ENCODE measurements at regions not wholly inside any gene's neighbourhood (a gene's known extent, or its start where the extent isn't known, plus 50 kb on each side); places are given as distances from the start of the nearest gene placed in this dataset.
"Not testable (repeated sequence)": the region's sequence is repeated elsewhere in the genome, so short reads cannot be mapped to it uniquely, and the experiment has no call there.

DNA sequence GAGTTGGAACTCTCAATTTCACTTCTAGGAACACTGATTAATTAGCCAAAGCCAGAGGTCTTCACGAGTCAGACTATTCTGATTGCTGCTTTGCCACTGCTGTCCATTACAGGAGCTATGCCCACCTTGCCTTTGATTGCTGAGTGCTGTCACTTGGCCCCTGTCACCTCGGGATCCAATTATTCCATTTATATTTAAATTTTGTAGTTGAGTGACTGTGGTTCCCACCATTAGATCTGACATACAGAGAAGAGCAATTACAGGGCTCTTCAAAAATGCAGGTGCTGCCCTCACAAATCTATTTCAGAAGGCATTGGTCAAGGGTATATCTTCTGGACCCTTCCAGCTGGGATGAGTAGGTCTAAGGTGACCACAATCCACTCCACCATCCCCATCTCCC is 200.8 kb downstream of the GJA1 start:
- not testable (repeated sequence) for DNase-seq (ENCODE audit: low spot score)

DNA sequence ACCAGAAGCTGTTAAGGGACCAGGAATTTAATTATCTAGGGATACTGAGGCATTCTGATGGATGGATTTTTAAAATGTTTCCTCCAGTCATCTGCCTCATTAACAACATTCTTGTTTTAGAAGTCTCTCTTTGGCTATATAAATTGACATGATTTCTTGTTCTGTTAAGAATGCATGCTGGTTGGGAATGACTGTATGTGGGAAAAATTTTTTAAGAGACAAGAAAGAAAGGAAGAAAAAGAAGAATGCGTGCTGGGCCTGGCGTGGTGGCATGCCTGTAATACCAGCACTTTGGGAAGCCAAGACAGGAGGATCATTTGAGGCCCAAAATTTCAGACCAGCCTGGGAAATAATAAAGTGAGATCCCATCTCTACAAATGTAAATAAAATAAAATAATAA is 203.6 kb downstream of the GJA1 start:
- no peak for DNase-seq (ENCODE audit: low spot score)

DNA sequence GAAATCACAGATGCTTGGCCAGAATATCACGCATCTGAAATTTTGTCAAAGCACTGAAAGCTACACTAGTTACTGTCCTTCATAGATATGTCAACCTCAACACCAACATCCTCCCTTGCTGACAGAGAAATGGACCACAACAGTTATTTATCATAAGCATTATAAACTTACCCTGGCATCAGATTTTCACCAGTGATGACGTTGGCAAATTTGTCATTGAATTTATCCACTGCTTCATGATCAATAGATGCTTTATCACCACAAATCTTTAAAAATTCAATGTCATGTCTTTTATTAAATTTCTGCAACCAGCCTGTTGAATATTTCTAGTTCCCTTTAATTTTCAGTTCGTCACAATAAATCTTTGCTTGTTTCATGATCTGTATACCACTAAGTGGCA is 205.7 kb downstream of the GJA1 start:
- DNase-seq (ENCODE audit: low spot score), result no peak

DNA sequence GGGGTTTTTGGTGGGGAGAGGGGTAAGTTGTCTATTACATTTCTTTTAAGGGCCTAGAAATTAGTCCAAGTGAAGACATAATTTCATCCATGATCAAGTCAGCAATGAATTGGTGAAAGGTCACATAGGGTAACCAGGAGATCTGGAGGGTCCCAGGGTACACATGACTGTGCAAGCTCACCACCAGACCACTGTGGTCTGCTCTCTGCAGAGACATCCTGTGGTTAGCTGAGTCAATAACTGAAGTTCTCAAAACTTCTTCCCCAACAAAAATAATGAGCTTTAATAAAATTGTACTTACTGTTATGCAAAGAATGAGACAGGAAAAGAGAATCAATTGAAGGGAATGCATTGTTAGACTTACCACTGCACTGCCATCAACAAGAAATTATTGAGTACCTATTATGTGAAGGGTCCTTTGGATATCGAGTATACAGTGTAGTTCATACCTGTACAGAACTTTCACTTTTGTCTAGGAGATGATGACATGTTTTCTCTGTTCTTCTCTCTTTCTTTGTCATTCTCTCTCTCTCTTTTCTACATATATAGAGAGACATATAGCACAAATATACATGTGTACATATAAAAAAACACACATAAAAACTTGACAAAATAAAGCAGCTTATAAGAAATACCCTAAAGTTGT is 209.8 kb downstream of the GJA1 start:
- DNase-seq (ENCODE audit: low spot score), result no peak

DNA sequence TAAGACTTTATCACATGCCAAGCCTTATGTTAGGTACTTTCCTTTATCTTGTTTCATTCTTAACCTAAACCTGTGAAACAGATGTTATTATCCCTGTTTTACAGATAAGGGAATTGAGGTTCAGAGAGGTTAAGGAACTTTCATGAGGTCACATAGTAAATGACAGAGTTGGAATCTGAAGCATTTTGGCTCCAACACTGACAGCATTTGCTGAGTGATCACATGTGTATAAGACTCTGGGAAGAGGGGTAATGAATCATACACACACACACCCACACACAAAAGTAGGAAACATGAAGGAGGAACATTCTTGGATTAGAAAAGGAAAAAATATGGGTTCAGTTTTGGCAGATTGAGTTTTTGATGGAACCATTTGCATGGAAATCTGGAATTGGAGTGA is 212.5 kb downstream of the GJA1 start:
- DNase-seq (ENCODE audit: low spot score), result no peak

DNA sequence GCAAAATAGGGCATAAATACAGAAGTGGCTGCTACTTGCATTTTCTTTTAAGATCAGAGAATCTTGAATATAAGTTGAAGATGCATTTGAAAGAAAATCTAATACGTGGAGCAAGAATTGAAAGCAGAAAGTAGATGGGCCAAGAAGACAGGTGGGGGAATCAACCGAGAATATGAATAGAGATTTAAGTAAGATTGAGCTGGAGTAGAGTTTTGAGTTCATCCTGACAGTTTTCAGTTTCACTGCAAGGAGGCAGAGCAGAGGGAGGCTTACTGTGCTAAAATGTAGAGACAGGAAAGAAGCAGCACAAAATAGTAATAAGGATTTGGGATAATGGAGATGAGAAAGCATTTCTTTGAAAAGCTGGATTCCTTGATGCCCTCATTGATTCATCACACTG is 214.5 kb downstream of the GJA1 start:
- DNase-seq (ENCODE audit: low spot score), result no peak

DNA sequence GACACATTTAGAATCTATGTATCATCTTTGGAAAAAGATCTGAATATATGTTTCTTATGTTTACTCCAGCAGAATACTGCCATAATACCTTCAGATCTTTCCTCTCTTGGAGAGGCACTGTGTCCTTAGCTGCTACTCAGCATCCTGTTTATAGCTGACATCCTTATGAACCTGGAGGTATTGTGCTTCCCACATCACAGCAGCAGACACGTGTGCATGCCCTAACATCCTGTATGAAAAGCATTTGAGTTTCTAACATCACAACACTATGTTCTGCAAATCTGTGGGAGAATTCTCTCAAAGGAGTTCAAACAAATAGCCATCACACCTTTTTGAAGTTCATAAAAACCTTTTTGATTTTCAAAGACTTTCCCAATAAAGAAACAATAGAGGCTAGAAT is 216.0 kb downstream of the GJA1 start:
- DNase-seq (ENCODE audit: low spot score), result no peak

DNA sequence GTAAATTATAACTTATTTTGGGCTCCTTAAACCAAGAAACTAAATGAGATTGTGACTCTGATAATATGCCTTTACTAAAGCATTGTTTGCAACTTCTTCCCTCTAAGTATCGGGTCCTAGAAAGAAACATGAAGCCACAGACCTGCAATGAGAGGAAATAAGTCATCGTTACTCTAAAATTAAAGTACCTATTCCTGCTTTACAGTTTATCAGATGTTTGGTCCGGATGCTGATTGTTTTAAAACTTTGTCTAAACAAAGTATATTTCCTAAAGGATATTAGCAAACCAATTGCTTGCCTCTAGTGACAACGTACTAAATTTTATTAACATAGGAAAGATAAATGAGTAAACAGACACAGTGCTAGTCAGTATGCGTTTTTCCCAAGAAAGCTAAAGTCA is 216.8 kb downstream of the GJA1 start:
- DNase-seq (ENCODE audit: low spot score), result no peak

DNA sequence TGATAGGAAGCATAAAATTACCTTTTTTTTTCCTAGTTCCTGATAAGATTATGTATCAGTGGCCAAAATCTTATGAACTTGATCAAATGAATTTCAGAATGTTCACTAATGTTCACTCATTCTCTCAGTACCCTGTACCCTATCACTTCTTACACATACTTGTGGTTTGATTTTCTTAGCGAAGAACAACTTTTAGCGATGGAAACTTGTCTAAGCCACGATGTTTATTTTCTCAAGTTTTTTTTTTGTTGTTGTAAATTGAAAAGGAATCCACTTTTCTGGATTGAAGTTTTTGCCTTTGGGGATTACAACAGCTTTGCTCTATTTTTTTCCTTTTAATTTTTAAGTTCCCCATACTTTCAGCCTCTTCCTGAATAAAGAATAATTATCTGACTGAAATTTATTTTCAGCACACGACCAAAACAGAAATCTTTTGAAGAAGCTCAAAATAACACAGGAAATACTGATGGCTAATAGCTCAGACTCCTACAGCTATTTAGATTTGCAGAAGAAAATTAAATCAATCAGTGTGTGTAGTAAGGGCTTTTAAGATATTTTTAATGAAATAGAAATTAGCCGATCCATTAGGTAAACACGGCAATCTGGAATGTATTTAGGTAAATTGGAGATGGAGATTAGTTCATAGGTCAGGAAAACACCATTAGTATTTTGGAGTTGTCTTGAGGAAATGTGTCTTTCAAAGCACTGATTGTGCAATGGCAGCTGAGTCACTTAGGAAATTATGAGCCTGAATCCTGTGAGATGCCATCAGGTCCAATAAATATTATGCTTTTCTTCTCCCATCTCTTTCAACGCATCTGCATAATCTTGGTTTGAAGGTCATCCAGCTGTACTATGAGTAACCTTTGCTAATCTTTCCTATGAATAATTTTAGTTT is 217.5 kb downstream of the GJA1 start:
- no peak for DNase-seq (ENCODE audit: low spot score)

DNA sequence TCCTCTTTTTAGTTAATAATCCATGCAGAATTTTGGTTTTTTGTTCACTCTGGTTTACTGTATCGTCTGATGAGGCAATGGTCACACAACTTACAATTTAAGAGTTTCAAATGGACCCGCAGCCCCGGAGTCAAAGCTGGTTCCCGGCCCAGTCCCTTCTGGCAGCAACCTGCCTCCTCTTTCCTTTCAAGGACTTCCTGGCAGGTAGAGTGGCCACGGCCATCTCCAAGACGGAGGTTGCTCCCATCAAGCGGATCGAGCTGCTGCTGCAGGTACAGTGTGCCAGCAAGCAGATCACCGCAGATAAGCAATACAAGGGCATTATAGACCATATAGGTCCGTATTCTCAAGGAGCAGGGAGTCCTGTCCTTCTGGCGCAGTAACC is 218.2 kb downstream of the GJA1 start:
- DNase-seq (ENCODE audit: low spot score), result no peak

DNA sequence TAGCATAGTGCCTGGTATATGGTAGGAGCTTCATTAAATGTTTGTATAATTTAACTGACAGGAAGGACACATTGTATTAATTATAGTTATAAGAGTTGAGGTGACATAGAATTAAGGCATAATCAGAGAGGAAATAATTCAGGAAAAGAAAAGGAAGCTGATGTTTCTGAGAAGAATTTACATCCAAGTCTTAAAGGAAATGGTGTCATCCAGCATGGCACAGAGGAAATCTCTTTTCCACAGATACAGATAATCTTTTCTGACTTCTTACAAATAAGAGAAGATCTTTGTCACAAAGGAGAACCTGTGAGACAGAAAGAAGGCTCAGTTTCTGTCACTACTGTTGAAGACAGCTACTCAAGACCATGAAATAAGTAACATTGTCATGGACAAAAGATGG is 222.5 kb downstream of the GJA1 start:
- DNase-seq (ENCODE audit: low spot score), result no peak

DNA sequence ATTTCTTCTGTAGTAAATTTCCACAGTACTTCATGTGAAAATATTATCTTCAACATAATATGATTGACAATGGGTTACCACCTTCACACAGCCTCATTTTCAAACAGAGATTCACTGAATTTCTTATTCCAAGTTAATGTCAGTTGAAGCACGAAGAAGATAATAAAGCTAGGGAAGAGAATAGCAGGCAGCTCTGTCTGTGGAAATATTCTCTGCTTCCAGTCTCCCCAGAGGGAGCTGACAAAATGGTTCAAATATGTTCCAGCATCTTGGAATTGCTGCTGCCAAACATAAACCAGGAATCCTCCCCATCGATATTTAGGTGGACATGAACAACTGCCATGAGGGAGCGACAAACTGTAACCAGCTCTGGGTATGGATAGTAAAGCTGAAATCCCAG is 224.8 kb downstream of the GJA1 start:
- no peak for DNase-seq (ENCODE audit: low spot score)

DNA sequence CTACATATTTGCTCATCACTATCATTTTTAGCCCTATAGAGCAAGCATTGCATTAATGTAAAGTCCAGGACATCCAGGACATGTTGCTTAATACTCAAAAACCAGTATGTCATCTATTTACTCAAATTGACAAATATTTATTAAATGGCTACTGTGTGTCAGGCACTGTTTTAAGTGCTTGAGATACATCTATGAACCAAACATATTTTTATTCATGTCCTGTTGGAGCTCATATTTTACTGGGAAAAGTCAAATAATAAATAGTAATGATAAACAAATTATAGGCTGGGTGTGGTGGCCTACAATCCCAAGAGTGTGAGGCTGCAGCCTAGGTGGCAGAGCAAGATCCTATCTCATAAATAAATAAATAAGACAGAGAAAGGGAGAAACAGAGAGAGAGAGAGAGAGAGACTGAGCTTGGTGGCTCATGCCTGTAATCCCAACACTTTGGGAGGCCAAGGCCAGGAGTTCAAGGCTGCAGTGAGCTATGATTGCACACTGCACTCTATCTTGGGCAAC is 227.9 kb downstream of the GJA1 start:
- no peak for DNase-seq (ENCODE audit: low spot score)

DNA sequence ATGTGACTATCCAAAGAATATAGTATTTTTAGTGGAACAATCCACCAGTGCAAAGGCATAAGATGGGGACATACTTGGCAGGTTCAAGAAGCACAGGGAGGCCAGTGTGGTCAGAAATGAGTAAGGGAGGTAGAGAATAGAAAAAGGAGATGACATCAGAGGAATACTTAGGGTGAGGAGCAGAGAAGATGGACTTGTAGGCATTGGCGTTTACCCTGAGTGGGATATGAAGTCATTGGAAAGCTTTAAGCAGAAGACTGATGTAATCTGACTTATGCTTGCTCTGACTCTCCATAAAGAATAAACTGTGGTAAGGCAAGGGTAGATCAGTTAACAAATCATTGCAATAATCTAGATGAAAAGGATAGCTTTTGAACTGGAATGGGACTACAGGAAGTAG is 228.7 kb downstream of the GJA1 start:
- no peak for DNase-seq (ENCODE audit: low spot score)

DNA sequence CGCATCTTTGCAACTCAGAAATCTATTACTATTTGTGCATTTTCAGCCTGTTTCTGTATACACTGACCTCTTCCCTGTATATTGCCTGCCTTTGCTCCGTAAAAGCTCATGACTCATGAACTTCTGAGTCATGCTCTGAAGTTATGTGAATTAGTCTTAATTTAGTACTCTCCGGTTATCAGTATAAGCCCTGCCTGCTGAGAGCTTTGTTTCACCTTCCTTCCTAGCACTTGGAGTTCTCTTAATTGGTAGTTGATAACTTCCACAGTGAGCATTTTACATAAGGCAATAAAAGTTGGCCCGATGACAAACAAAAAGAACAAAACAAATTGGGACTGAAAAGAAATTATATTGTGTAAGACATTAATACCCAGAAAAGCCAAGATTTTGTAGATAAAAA is 231.4 kb downstream of the GJA1 start:
- DNase-seq (ENCODE audit: low spot score), result no peak

DNA sequence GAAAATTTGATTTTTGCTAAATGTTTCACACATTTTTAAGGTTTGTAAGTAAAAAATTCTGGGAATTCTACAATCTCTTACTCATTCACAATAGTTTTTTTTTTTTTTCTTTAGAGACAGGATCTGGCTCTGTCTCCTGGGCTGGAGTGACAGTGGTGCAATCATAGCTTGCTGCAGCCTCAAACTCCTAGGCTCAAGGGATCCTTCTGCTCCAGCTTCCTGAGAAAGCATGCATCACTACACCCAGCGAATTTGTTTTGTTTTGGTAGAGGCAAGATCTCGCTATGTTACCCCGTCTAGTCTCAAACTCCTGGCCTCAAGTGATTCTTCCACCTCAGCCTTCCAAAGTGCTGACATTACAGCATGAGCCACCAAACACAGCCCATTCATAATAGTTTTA is 232.8 kb downstream of the GJA1 start:
- DNase-seq (ENCODE audit: low spot score), result no peak

DNA sequence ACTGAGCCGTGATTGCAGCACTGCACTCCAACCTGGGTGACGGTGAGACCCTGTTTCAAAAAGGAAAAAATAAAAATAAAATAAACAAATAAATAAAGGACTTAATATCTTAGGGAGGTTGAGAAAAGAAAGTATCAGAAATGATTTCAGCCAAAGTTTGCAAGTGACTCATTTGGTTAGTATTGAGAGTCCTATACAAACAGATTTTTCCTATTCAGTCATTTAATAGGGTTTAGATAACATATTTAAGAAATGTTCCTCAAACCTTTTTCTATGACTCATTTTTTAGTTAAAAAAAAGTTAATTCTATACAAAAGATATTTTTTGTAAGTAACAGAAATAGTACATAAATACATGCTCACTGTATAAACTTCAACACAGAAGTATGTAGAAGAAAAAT is 235.1 kb downstream of the GJA1 start:
- DNase-seq (ENCODE audit: low spot score), result no peak

DNA sequence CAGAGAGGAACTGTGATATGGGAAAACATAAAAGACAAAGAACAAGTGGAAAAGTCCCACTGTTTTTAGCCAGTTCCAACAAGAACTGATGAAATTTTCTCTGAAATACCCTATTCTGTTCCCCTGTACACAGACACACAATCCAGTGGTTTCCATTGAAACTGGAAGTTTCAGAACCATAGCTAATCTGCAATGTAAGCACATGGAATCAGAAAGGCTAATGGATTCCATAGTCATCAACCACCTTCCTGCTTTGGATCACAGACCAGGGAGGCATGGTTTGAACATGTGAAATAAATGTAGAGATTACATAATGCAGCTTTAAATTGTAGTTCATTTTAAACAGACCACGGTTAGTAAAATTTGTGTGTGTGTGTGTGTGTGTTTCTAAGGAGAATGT is 242.1 kb downstream of the GJA1 start:
- DNase-seq (ENCODE audit: low spot score), result no peak

DNA sequence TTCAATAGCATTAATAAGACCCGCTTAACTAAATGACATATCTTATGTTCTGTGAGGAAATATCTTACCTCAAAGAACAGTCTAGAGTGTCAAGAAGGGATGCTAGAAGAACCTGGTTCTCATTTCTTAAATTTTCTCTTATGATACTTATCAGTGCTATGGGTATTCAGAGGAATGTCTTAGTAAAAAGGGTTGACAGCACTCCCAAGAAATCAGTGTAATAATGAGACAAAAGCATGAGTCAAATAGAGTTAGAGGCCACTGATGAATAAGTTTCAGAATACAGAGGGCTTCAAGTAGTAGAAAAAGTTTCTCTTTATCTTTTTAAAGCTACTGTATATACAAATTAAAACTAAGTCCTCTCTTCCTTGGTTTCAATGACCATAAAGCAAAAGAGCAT is 242.8 kb downstream of the GJA1 start:
- DNase-seq (ENCODE audit: low spot score), result no peak

DNA sequence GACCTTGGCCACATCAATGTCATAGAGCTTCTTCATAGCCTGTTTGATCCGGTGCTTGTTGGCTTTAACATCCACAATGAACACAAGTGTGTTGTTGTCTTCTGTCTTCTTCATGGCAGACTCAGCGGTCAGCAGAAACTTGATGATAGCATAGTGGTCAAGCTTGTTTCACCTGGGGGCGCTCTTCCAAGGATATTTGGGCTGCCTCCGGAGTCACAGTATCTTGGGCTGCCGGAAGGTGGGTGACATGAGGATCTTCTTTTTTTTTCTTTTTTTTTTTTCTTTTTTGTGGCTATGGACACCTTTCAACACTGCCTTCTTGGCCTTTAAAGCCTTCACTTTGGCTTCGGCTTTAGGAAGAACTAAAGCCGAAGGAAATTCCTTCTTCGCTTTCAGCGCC is 244.6 kb downstream of the GJA1 start:
- no peak for DNase-seq (ENCODE audit: low spot score)

DNA sequence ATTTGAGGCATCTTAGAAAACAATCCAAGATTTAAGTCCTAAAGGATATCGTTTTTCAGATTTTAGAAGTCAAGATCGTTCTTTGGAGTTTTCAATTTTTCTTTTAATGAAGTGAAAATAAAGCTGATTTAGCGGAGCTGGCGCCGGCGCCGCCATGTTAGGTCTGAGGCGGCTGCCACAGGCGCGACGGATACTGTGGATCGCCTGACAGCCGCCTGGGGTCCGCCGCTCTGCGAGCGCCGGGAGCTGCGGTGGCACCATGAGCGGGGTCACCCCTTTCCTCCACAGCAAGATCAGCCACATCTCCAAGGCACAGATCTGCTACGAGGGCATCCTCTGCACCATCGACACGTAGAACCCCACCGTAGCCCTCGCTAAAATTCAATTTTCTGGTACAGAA is 247.2 kb downstream of the GJA1 start:
- DNase-seq (ENCODE audit: low spot score), result no peak

DNA sequence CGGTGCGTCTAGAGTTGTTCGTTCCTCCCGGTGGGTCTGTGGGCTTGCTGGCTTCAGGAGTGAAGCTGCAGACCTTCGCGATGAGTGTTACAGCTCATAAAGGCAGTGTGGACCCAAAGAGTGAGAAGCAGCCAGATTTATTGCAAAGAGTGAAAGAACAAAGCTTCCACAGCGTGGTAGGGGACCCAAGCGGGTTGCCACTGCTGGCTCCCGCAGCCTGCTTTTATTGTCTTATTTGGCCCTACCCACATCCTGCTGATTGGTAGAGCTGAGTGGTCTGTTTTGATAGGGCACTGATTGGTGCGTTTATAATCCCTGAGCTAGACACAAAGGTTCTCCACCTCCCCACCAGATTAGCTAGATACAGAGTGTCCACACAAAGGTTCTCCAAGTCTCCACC is 250.4 kb downstream of the GJA1 start:
- not testable (repeated sequence) for DNase-seq (ENCODE audit: low spot score)

DNA sequence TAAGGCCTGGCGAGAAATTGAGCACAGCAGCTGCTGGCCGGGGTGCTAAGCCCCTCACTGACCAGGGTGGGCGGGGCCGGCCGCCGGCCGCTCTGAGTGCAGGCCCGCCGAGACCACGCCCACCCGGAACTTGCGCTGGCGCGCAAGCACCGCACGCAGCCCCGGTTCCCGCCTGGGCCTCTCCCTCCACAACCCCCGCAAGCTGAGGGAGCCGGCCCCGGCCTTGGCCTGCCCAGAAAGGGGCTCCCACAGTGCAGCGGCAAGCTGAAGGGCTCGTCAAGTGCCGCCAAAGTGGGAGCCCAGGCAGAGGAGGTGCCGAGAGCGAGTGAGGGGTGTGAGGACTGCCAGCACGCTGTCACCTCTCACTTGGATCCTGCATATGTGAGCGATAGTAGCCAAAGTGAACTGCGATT is 251.2 kb downstream of the GJA1 start:
- no peak for DNase-seq (ENCODE audit: low spot score)

DNA sequence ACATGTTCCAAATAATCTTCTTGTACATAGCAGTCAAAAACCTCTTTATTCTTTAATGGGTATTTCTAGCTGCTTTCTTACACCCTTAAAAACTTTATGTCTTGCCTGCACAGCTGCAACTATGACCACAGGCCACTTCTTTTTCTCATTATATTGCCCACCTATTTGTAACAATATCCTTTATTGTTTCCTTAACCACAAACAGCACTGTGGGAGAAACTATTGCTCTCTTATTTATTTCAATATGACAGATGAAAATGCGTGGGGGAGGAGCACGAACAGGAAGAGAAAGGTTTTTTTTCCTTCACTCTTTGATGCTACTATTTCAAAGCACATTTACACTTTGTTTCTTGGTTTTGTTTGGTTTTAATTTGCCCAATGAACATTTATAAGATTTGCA is 253.5 kb downstream of the GJA1 start:
- no peak for DNase-seq (ENCODE audit: low spot score)
